Activated CD4-positive, alpha-beta T cell treated with anti-CD3 and anti-CD28 coated beads, Interleukin-2, amount 50 U/mL, for 1 hour (primary cell): ENCODE measurements at regions not wholly inside any gene's neighbourhood (a gene's known extent, or its start where the extent isn't known, plus 50 kb on each side); places are given as distances from the start of the nearest gene placed in this dataset.
"Not testable (repeated sequence)": the region's sequence is repeated elsewhere in the genome, so short reads cannot be mapped to it uniquely, and the experiment has no call there.

ENCODE experiments used
- DNase-seq: peaks from one replicate; pipeline ENCODE4 v3.0.0-alpha.2; 2020

- DNase-seq, result no peak
Measured at GRCh38 chr16:60763869-60764268, 1272.4 kb downstream of the CDH8 start.

DNA sequence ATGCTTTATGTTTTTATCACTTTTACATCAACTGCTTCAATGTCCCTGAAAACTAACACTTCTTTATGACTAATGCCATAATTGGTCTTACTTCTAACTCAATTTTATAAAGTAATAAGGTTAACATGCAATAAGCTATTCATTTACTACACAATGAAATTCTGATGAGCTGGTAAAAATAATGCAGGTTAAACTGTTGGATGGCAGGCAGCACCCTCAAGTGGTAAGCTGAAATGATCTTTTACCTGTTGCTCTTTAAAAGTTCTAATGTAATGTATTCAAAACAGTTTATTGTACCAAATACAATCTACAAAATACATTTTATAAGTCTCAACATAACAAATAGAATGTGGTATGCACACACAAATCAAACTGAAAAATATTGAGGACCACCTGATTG is 1280.3 kb downstream of the CDH8 start:
- no peak for DNase-seq

GRCh38 chr16:60748366-60748765 is 1287.9 kb downstream of the CDH8 start:
- DNase-seq, result no peak

DNA sequence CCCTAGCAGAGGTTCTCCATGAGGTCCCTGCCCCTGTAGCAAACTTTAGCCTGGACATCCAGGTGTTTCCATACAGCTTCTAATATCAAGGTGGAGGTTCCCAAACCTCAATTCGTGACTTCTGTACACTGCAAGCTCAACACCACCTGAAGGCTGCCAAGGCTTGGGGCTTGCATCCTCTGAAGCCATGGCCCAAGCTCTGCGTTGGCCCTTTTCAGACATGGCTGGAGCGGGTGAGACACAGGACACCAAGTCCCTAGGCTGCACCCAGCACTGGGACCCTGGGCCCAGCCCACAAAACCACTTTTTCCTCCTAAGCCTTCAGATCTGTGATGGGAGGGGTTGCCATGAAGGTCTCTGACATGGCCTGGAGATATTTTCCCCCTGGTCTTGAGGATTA is 1292.0 kb downstream of the CDH8 start:
- DNase-seq, result no peak

DNA sequence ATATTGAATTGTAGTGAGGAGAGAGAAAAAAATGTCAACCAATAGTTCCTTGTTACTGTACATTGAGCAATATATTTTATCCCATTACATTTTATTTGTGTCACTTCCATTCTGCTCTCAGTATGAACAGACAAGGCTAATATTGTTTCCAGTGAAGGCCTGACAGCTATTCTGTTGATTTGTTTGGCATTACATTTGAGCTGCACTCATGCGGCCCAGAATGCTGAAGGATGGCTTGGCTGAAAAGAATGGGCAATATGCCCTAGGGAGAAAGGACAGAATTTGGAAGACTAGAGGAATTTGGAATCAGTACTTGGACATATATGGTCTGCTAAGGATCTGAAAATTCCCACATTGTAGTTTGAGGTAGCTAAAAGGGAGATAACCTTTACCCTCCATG is 1294.4 kb downstream of the CDH8 start:
- DNase-seq, result no peak

DNA sequence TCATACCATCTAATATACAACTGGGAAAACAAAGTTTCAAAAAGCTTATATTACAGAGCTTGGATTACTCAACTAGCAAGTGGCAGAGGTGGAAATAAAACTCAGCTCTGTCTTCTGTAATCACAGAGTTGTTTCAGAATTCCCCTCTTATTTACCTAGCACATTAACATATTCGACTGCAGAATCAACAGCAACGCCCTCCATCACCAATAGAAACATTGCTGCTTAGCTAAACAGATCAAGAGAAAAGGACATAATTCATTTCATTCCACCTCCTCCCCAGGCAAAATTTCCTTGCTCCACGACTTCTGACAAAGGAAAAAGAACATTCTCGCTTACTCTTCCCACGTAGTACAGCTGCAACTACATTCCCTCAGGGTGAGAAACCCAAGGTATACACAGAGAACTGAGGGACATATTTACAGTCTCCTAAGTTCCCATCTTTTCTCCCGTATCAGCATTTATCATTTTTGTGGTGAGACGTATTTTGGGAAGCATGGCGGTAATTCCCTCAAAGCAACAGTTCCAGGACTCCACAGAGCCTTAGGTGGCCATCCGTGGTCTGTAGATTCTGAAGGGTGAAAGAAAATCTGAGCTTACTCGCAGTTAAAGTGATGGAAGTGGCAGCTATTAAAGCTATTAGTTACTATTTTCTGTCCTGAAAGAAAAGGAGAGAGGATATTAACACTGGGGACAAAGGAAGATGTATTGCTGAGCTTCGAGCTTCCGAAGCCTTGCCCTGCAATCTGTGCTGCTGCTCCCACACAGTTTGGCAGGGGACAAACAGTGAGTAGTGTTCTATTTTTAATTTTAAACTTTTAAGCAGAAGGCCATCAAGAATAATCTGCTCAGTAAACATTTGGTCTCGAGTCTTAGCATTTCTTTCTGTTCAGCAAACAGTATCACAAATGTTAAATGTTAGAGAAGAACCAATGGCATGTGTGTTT is 1296.2 kb downstream of the CDH8 start:
- DNase-seq, result no peak

DNA sequence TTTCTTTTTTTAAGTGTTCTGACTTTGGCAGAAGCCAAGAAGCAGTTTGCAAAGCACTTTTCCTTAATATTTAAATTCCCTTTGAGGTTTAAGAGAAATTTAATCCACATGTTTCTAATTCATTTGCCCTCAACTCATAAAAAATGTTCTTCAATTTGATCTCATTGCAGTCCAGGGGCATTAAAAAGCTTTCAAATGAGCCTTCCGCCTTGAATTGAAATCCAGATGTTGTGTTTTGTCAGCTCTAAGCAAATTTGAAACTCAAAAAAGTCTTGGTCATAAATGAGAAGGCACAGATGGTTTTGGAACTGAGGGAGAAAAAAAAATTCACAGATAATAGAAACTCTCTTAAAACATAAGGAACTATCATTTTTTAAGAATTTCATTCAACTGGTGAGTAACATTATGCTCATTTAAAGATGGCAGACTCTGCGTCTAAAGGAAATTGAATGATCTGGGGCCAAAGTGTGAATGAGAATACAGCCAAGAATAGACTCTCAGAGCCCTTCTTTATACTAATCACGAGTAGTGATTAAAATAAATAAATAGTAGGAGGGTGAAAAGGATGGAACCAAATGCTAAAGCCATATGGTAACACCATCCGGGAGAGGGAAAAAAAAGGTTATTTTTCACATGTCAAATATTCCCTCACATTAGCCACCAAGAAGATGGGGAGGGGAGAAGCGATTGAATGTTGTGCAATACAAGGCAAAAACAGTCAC is 1304.7 kb downstream of the CDH8 start:
- DNase-seq, result no peak

GRCh38 chr16:60729051-60729450 is 1307.2 kb downstream of the CDH8 start:
- DNase-seq, result no peak

DNA sequence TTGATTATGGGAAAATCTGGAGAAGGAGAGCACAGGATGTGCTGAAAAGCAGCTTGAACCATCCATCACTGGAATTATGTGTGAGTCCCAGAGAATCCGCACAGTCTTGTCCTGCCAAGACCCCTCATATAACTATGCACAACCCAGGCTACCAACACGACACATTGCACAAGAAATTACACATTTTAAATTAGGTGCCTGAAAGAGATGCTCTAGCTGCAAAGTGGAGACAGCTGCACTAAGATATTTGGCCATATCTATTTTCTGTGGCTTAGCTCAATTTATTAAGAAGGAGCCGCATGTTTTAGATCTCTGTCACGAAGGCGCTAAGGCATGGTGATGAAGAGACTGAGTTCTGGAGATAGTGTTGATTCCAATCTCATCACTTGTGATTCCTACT is 1308.4 kb downstream of the CDH8 start:
- DNase-seq, result no peak

- no peak for DNase-seq
Measured at GRCh38 chr16:60720060-60720459, 1316.2 kb downstream of the CDH8 start.

GRCh38 chr16:60717808-60718207 is 1318.4 kb downstream of the CDH8 start:
- no peak for DNase-seq

DNA sequence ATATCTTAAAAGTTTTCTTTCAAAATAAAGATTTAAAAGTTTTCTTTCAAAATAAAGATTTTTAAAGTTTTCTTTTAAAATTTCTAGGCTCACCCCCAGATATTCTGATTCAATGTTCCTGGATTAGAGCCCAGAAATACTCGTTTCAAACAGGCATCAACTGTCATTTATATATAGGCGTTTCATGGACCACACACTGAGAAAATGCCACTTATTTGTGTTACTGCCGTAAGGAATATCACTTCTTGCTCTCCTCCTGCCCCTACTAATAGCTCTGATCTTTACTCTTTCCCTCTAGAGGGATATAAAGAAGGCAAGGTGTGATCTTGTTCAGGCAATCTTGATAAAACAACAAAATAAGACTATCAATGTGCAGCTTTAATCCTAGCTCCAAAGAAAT is 1324.1 kb downstream of the CDH8 start:
- no peak for DNase-seq

DNA sequence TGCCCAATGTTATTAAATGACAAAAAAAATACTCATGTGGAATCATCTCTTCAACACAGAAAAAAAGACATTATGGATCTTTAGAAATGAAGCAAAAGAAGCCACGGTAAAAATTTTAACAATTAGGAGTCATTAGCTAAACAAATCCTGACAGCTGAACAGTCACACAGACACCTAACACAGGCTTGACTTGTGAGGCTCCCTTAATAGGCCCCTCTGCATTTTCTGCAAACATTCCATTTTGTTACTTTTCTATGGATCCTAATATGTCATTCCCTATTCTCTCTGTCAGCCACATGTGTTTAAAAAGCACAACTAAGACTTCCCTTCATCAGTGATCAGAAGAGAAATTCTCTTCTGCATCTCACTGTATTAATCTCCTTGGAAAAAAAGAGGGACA is 1331.5 kb downstream of the CDH8 start:
- no peak for DNase-seq

DNA sequence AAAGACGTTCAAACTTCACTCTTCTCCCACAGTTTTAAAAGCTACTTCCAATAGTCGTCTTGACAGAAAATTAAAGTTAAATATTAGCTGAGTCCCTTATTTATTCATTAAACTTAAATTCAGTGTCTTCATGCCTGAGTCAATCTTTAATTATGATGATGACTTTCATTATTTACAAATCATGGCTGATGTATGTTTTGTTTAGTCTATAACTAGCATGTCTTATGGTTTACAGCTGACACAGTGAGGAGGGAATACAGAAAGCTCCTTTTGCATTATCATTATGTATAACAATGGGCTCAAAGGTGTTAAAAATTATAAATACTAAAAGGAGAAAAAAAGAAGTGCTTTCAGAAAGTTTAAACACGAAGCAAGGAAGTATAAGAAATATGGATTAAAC is 1333.1 kb downstream of the CDH8 start:
- no peak for DNase-seq

GRCh38 chr16:60686824-60687223 is 1349.4 kb downstream of the CDH8 start:
- no peak for DNase-seq

GRCh38 chr16:60684002-60684401 is 1352.2 kb downstream of the CDH8 start:
- no peak for DNase-seq

DNA sequence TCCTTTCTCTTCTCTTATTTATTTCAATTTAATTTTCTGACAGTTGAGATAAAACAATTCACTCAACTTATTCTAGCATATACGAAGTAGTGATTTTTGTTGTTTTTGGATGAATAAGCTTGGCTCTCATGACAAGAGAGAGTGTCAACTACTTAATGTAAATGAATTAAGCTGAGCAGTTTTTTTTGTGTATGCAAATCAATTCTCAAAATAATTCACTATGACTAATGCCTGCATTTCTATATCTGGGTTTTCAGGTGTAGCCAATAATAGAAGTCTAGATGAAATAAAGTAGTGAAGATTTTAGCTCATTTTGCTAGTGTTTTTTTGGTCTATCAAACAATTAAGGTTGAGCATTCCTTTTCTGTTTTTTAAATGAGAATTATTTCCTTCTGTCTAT is 1354.0 kb downstream of the CDH8 start:
- DNase-seq, result no peak

GRCh38 chr16:60681043-60681442 is 1355.2 kb downstream of the CDH8 start:
- no peak for DNase-seq

GRCh38 chr16:60675022-60675421 is 1361.2 kb downstream of the CDH8 start:
- no peak for DNase-seq

- DNase-seq, result no peak
Measured at GRCh38 chr16:60674241-60674640, 1362.0 kb downstream of the CDH8 start.

GRCh38 chr16:60655514-60656153 is 1380.6 kb downstream of the CDH8 start:
- no peak for DNase-seq

DNA sequence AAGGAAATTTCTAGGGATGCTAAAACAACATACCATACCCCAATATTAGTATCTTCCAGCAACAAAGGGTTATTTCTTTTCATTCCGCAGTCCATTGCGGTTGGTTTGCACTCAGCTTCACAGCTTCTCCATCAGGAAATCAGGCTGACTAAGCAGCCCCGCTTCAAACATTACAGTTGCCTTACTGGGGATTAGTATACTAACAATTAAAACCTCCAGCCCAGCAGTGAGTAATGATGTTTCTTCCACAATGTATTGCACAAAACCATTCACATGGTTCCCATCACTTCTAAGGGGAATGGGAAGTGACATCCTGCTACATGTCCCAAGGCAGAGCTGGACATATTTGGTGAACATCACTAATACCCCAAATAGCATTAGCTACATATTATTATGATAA is 1384.9 kb downstream of the CDH8 start:
- no peak for DNase-seq

- no peak for DNase-seq
Measured at GRCh38 chr16:60648290-60648689, 1387.9 kb downstream of the CDH8 start.

- DNase-seq, result not testable (repeated sequence)
Measured at GRCh38 chr16:60647388-60647787, 1388.8 kb downstream of the CDH8 start.
